ENCODE measurements at regions not wholly inside any gene's neighbourhood (a gene's known extent, or its start where the extent isn't known, plus 50 kb on each side); places are given as distances from the start of the nearest gene placed in this dataset.

DNA sequence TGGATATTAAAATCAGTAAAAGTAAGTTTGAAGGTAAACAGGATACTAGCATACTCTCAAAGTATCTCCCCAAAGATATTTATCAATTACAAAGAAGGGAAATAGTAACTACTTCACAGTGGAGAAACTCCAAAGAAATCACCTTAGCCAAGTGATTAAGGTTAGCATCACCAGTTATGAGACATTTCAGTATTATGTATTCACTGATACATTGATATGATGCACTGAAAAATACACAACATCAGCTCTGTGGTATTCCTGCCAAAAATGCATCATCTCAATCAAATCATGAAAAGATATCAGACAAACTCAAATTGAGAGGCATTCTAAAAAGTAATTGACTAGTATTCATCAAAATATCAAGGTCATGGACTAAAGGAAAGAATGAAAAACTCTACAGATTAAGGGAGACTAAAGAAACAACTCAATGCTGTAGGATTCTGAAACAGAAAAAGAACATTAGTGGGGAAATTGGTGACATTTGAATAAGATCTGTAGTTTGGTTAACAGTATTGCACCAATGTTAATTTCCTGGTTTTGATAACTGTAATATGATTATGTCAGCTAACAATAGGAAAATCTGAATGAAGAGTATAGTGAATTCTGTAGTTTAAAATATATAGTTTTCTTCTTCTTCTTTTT lies 215.4 kb downstream of the UACA start:
- DNase-seq: no peak

DNA sequence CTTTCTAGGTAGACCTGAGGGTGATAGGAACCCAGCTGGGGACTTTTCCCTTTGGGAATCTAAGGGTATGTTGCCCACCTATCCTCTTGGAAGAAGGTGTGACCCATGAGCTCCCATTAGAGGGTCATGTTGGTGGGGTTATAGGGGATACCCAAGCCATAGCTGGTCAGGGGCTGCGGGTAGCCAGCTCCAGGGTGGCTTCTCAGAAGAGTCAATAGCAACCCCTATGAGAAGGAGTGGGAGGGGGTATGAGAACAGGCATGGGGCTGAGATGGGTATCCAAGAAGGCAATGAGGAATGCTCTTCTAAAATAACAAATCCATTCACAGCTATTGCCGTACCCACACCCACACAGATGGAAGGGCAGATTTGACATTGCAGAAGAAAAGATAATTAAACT lies 217.8 kb downstream of the UACA start:
- no peak for DNase-seq

DNA sequence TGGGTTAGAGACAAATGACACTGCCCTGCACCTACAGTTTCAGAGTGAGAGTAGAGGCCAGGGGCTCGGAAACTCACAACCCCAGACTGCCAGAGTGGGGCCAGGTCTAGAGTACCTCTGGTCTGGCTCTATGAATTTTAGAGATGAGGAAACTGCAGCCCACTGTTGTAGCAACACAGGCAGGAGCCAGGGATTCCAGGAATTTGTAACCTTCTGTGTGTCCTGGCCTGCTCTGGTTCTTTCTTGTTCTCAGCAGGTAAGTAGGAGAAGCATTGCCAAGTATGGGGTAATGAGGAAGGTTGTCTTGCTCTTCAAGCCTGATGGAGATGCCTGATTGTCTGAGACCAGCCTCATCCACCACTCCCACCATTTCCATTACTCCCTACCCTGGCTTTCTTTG lies 221.8 kb downstream of the UACA start:
- no peak for DNase-seq

DNA sequence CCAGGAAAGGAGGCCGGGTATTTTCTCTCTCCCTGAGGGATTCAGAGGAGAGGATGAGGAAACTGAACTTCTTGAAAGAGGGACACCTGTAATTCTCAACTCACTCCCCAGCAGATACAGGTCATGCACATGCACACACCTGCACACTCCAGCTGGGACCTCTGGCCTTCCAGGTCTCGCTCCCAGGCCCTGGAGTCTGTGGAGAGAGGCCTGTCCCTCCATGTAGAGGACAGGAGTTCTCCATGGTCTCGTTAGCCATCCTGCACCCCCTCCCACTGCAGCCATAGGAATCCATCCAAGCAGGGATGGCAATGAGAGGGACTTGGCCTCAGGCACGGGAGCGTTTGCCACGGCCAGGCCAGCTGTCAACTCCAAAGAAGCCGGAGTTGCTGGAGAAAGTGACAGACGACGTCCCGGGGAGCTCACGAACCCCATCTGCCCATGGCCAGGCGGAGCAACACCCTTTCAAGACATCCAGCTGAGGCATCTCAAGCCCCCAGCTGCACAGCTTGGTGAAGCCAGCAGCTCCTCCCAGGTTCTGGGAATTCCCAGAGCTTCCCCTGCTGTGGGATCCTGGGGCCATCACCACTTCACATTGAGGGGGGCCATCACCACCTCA lies 223.3 kb downstream of the UACA start:
- no peak for DNase-seq

DNA sequence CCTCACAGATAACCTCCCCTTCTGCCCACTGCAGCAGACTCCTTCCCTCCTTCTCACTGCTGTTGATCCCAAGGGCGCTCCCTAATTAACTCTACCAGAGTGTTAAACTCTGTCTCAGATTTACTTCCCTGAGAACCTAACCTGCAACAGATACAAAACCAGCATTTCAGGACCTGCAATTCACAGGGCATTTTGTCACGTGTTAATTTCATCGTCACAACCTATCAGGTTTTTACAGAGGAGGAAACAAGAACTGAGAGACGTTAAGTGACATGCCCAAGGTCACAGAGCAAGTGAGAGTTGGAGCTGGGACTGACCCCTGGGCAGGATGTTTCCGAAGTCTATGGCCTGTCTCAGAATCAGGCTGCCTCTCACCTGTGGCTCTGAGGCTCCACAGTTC lies 223.9 kb downstream of the UACA start:
- DNase-seq: no peak

DNA sequence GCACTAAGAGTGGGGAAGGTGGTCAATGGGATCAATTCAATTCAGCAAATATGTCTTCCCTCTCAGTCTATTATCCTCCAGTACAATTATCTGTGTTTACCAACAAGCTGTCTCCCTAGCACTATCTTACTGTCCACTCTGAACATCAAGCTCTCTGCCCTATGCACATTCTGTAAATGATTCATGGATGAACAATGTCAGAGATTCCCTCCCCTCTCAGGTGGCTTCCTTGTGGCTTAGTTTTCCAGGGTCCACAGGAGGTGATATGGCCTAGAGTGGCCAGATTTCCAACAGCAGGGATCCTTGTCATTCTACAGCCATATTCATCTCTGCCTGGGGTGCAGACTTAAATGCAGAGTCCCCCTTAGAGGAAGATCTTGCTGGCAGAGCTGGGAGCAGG lies 225.1 kb downstream of the UACA start:
- no peak for DNase-seq

DNA sequence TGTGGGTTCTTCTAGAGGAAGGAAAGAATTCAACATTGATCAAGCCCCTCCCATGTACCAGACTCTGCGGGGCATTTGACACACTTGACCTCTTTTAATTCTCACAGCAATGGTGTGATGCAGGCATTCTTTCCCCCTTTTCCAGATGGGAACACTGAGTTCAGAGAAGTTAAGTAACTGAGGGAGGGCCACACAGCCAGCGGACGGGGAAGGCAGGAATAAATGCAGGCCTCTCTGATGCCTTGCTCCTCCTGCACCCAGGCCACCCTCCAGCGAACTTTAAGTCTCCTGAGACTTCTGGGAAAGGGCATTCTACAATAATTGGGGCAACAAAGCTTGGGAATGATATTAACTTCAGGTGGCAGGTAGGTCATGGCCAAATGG lies 227.4 kb downstream of the UACA start:
- DNase-seq: no peak

DNA sequence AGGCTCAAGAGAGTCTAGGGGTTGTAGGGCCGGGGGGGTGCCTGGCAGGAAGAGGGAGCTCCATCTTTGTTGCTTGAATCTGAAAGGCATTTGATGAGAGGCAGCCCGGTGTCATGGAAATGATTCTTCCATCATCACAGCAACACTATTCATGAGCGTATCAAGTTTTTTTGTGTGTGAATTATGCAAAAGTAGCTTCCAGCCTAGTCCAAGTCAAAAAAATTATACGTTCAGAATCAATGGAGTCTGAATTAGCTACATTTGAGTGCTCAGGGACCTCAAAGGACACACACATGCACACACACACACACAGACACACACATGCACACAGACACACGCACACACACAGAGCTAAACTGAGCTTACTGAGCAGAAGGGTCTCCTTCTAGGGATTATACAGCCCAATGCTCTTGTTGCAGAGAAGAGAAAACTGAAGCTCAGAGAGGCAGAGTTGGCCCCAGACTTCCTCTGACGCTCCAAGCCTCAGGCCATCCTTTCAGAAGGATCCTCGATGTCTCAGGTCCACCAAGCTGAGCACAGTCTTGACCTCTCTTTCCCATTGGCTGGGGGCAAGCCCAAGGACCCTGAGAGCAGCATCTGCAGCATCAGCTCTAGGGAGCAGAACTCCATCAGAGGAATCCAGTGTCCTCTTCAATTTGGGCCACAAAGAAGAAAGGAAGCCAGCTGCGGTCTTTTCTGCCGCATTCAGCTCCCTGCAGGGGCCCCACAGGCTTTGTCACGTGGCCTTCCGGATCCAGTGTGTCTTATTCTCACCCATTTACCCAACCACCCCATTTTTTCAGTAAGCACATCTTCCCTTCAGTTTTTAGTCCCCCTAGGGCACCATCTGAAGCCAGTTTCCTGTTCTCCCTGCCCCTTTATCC lies 228.0 kb downstream of the UACA start:
- peak; percentile 36 for DNase-seq

DNA sequence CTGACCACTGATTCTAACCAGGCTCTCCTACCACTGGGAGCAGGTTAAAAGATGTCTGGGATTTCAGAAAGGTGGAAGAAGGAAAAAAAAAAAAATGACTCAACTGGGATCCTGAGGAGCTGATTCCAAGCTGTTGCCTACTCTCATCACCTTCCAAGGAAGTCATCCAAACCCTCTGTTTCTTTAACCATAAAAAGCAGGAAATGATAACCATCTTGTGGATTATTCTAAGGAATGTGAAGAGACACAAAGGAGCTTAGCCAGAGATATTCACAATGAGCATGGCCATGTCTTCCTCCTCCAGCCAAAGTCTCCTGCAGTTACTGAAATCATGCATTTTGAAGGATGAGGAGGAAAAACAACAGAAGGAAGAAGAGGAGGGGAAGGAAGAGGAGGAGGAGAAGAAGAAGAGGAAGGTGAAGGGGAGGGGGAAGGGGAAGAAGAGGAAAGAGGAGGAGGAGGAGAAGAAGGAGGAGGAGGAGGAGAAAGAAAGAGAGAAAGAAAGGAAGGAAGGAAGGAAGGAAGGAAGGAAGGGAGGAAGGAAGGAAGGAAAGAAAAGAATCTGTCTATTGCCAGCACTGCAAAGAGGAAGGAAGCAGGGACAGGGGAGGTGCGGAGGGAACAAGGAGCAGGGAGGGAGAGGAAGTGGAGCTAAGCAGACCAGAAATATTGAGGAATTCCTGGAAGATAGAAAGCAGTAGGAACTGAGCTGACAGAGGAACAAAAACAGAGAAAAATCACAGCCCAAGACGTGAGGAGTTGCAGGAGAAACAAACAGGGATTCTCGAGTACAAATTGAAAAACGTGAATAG lies 229.2 kb downstream of the UACA start:
- no peak for DNase-seq

DNA sequence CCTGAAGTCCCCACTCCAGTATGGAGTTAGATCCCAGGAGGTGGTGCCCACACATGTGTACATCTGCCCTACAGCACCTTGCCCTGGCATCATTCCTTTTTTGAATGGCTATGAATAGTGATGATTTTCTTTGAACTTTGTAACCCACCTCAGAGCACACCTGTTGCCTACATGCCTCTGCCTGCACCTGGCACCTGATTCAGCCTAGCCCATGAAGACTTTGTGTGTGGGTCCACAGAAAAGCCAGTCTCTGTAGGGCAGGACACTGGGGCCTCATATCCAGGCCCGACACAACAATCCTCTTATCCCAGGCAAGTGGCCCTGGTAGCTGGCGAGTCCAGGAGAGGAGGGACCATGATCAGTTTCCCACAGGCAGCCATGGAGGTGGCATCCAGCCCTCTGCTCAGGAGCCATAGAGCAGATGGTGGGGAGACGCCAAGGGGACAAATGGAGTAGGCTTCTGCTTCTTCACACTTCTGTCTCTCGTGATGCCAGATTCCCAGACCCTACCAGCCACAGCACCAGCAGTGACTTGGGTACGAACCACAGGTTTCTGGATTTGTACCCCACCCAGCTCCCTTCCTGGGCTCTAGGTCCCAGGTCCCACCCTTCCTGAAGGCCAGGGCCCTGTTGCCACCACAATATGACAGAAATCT lies 230.7 kb downstream of the UACA start:
- DNase-seq: no peak

DNA sequence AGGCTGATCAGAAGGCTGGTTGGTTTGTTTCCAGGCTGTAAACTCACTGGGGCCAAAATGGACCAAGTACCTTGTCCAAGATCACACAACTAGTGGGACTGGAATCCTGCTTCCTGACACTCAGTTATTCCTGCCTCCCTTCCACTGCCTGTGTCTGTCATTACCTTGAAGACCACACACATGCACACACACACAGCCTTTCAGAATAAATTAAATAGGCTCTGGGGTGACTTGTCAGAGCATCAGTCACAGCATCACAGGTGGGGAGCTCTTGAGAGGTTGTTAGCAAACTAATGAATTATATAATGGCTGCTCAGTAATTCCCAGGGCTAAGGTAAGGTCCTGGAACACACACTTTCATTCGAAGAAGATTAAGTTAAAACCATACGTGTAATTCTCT lies 231.8 kb downstream of the UACA start:
- DNase-seq: no peak

DNA sequence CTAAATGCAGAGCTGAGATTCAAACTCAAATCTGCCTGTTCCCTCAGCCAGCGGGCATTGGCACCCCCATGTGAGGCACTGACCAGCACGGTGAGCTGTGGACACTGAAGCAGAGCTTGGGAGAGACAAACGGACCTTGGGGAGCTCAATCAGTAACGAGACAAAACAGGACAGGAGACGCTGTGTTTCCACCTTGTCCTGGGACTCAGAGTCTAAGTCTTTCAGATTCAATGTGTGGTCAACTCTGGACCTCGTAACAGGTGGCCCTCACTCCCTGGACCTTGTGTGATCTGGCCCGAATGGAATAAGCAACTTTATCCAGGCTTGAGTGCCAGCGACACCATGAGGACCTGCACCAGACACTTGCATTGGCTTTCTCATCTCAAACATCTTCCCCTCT lies 232.5 kb downstream of the UACA start:
- DNase-seq: no peak

DNA sequence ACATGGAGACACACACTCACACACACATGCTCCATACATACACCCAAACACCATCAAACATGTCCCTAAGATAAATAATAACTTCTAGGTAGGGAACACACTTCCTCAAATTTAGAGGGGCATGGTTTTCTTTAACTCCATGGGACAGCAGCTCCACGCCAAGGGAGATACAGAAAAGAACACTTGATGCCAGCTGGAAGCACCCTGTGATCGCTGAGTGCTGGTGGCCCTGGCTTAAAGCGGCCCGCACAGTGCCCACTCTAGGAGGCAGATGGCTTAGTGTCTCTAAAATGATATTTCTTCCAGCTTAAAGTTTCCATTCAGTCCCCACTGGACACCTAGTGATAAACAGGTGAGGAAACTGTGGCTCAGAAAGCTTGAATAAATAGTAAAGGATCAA lies 232.9 kb downstream of the UACA start:
- no peak for DNase-seq

DNA sequence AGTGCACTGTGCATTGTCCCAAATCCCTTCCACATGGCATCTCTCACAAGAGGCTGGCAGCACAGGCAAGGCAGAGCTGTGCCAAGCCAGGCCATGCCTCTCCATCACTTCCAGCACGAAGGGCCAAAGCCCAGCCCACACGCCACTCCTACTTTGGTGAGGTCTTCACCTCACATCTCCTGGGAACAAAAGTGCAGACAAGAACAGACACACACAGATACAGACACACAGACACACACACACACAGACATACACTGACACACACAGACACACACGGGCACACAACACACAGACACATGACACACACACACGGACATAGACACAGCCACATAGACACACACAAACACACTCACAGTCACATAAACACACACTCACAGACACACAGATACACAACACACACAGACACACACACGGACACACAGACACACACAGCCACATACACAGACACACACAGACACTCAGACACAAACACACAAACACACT lies 233.3 kb downstream of the UACA start:
- no peak for DNase-seq

DNA sequence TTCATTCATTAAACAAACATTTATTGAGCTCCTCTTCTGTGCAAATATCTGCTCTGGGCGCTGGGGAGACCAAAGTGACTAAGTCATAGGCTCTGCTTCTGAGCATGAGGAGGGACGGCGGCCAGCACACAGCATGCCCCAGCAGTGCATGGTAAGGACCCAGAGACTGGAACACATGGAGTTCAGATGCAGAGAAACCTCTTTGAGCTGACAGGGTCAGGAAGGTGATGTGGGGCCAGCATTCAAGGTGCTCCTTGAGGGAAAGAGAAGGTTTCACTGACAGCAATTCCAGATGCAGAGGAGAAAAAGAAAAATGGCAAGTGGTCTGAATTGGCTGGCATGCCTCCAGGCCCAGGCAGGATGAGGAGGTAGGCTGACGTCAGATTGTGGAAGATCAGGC lies 234.5 kb downstream of the UACA start:
- no peak for DNase-seq

DNA sequence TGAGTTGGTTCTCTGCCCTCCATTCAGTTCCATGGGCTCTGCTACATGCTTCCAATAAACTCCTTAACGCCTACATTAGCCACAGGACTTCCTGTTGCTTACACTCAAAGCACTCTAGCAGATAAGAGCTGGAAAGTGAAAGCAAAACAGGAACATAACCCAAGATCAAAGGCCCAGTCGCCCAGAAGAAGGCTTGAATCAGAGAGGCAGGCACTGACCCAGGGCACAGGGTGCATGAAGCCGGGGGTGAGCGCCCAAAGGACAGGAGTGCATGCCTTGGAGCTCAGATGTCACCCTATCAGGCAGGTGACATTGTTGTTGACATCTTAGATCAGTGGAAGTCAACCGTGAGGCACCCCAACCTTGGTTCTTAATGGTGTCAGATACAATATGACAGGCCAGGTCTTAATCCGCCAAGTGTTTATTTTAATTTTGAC lies 235.1 kb downstream of the UACA start:
- peak; percentile 50 for DNase-seq

DNA sequence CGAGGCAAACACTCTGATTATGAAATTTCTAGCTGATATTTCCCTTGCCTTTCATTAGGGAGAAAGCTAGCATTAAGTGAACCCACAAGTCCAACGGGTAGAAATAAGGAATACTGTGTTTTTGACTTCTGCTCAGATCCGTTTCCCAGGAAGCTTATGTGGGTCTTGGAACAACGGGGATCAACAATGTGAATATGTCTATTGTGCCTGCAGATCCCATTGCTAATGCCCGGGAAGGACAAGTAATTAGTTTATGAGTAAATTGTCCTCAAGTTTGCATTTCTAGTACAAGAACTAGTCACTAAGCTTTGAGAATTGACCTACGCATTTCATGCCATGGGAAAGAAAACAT lies 236.4 kb downstream of the UACA start:
- no peak for DNase-seq

DNA sequence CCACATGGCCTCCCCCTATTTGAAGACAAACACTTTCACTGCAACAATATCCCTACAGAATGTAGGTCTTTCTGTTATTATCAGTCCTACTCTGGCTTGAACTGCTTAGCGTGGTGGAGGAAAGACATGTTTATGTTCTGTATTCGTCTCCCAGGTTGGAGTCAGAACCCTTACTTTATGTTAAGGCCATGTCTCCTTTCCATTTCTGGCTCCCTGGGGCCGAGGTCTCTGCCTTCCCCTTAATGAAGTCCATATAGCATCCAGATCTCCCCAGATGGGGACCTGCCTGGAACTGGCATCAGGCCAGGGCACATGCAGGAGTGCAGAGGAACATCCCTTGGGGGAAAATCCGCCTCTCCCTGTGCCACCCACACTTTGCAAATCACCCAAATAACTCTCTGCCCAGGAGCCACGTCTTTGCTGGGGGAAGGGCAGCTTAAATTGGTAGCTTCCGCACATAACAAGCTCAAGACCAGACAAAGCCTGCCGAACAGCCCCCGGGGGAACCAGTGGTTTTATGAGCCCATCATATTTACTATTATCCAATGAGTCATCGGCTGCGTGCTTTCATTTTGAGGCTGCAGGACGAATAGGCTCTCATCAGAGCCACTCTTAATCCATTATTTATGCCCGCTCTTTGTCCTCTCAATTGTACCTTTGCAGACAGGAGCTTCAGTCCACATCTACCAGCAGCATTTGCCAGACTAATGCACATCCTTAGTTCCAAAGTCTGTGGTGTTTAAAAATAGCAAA lies 237.0 kb downstream of the UACA start:
- DNase-seq: no peak

DNA sequence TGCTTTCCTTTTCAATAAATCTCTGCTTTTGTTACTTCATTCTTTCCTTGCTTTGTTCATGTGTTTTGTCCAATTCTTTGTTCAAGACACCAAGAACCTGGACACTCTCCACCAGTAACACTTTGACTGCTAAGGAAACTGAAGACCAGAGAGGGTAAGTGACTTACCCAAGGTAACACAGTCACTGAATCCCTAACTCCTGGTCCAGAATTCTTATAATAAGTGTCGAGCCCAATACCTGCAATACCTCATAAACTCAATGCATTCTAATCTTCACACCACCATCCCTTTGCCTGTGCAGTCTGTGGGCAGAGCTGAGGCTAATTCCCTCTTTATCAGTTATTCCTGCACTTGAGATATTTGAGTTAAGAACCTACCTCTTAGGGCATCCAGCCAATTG lies 237.8 kb downstream of the UACA start:
- no peak for DNase-seq

DNA sequence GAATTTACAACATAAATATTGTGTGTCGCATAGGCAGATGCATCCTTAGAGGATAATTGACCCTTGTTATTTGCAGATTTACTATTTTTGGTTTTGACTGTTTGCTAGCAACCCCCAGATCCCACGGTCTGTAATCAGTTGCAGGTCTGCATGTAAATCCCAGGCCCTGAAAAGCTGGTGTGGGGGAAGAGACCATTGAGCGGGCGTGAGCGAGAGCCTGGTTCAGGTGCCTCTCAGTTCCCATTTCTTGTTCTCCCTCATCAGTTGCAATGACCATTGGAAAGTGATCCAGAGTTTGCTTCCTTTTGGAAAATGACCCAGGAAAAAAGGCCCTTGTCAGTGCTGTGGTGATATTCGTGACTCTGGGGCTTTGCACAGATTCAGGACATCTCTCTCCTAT lies 238.9 kb downstream of the UACA start:
- DNase-seq: no peak

DNA sequence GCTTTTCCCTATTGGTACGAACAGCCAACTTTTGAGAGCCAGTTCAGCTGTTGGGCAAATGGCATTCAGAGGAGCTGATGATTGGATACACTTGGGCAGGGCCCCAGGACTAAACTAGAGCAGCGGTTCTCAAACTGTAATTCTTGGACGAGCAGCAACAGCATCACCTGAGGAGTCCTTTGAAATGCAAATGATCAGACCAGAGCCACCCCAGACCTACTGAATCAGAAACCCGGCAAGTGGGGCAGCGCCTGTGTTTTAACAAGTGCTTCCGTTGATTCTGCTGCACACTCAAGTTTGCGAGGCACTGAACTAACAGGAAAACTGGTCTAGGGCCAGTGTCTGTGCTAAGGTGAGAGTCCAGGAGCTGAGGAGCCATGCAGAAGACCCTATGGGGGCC lies 239.7 kb downstream of the UACA start:
- DNase-seq: no peak

DNA sequence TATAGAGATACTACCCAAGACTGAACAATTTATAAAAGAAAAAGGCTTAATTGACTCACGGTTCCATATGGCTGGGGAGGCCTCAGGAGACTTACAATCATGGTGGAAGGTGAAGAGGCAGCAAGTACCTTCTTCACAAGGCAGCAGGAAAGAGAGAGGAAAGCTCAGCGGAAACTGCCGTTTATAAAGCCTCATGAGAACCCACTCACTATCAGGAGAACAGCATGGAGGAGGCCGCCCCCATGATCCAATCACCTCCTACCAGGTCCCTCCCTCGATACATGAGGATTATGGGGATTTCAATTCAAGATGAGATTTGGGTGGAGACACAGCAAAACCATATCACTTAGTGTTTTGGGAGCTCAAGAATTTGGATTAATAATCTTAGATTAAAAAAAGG lies 240.2 kb downstream of the UACA start:
- DNase-seq: no peak

Data from CD4-positive, alpha-beta T cell treated with Interferon gamma for 1 hour (primary cell).